ENCODE measurements at regions not wholly inside any gene's neighbourhood (a gene's known extent, or its start where the extent isn't known, plus 50 kb on each side); places are given as distances from the start of the nearest gene placed in this dataset.

DNA sequence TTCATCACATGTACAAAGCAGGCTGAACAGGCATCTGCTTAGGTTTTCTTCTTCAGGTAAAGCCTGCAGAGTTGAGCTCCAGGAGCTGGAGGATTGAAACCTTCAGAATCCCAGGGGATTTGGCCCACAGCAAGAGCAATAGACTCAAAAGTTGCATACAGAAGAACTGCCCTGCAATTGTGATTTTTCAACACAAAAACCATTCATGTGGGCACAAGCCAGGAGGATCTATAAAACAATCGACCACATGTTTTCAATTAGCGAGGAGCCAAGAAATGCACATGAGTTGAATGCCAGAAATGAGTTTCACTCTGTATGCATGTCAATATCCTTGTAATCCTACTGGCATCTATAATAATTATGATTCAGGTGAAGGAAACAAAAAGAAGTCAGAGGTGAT, 576.4 kb downstream of the HDGFL1 start:
- no peak for TF ChIP-seq JUN (IDR thresholded peaks at IDR 0.05)
- TF ChIP-seq RFX5 (IDR thresholded peaks at IDR 0.05): no peak
- TF ChIP-seq POLR2AphosphoS2 (conservative IDR thresholded peaks at IDR 0.05; ENCODE audit: low read length): no peak
- TF ChIP-seq, protein P1, sequence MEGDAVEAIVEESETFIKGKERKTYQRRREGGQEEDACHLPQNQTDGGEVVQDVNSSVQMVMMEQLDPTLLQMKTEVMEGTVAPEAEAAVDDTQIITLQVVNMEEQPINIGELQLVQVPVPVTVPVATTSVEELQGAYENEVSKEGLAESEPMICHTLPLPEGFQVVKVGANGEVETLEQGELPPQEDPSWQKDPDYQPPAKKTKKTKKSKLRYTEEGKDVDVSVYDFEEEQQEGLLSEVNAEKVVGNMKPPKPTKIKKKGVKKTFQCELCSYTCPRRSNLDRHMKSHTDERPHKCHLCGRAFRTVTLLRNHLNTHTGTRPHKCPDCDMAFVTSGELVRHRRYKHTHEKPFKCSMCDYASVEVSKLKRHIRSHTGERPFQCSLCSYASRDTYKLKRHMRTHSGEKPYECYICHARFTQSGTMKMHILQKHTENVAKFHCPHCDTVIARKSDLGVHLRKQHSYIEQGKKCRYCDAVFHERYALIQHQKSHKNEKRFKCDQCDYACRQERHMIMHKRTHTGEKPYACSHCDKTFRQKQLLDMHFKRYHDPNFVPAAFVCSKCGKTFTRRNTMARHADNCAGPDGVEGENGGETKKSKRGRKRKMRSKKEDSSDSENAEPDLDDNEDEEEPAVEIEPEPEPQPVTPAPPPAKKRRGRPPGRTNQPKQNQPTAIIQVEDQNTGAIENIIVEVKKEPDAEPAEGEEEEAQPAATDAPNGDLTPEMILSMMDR (IDR thresholded peaks at IDR 0.05): no peak
- TF ChIP-seq EP300 (IDR thresholded peaks at IDR 0.05): no peak
- TF ChIP-seq, protein P2, sequence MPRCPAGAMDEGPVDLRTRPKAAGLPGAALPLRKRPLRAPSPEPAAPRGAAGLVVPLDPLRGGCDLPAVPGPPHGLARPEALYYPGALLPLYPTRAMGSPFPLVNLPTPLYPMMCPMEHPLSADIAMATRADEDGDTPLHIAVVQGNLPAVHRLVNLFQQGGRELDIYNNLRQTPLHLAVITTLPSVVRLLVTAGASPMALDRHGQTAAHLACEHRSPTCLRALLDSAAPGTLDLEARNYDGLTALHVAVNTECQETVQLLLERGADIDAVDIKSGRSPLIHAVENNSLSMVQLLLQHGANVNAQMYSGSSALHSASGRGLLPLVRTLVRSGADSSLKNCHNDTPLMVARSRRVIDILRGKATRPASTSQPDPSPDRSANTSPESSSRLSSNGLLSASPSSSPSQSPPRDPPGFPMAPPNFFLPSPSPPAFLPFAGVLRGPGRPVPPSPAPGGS (IDR thresholded peaks at IDR 0.05): no peak
- no peak for TF ChIP-seq RAD21 (conservative IDR thresholded peaks at IDR 0.05 in 1 of 2, IDR thresholded peaks at IDR 0.05 in 1 of 2)
- TF ChIP-seq HEYL (CRISPR knock-in tag; IDR thresholded peaks at IDR 0.05): no peak
- TF ChIP-seq MAFK (IDR thresholded peaks at IDR 0.05; ENCODE audit: partially characterized antibody): no peak

All from A549 (cell line).